IMR-90 (cell line): ENCODE measurements at regions not wholly inside any gene's neighbourhood (a gene's known extent, or its start where the extent isn't known, plus 50 kb on each side); places are given as distances from the start of the nearest gene placed in this dataset.

ENCODE experiments used
- BHLHE40 ChIP-seq: fragments of 150-350 bp; IDR thresholded peaks from 2 replicates; pipeline ENCODE4 v1.6.1; 2016; ENCODE audit warnings: mild to moderate bottlenecking, low read depth, low read length
- CTCF ChIP-seq: conservative IDR thresholded peaks from 2 replicates; pipeline ENCODE4 v1.5.1; 2012; ENCODE audit warnings: mild to moderate bottlenecking, low read depth, low read length, improper control_type of control experiment
- FOS ChIP-seq: fragments of 150-350 bp; IDR thresholded peaks from 2 replicates; pipeline ENCODE4 v1.6.1; 2016; ENCODE audit warnings: low read depth, low read length
- MXI1 ChIP-seq: IDR thresholded peaks from 2 replicates; pipeline ENCODE4 v1.6.1; 2012; ENCODE audit warnings: low read depth, mild to moderate bottlenecking, low read length, moderate library complexity, borderline replicate concordance
- POLR2A ChIP-seq: IDR thresholded peaks from 2 replicates; pipeline ENCODE4 v1.6.1; 2012; ENCODE audit warnings: mild to moderate bottlenecking, low read depth, low read length
- RCOR1 ChIP-seq: IDR thresholded peaks from 2 replicates; pipeline ENCODE4 v1.6.1; 2012; ENCODE audit warnings: mild to moderate bottlenecking, low read length, improper control_type of control experiment; ENCODE audit not compliant: insufficient replicate concordance
- USF2 ChIP-seq: fragments of 150-350 bp; IDR thresholded peaks from 2 replicates; pipeline ENCODE4 v1.6.1; 2017; ENCODE audit warnings: mild to moderate bottlenecking, antibody characterized with exemption, low read length, low read depth

DNA sequence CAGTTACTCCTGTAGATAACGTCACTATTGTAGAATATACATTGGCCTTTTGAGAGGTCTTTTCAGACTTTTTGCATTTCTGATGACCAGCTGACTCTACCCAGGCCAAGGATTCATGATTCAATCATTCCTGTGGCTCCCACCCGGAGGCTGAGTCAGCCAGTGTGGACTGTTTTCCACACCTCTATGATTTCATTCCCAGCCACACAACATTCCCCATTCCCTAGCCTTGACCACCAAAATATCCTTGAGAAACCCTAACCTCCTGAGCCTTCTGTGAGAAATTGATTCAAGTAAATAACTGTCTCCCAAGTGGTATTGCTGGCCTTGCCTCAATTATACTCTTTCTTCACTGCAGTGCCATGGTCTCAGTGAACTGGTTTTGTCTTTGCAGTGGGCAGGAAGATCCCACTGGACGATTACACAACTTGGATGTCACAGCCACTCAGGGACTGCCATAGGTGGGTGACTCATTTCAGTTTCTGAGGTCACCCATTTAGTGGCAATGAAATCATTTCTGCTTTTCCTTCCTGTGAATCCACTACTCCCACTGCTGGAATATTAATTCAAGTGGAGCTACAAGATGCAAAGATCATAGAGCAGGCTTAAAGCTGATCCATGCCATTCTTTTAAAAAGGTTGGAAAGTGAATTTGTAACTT, 518.6 kb upstream of the ZP4 start:
- no peak for TF ChIP-seq RCOR1
- TF ChIP-seq CTCF = no peak
- TF ChIP-seq USF2 = no peak; the same call in 1 of the 2 replicates
- no peak for TF ChIP-seq MXI1
- TF ChIP-seq FOS = peak; percentile 34; the same call in 1 of the 2 replicates
- TF ChIP-seq POLR2A = no peak
- TF ChIP-seq BHLHE40 = no peak
